PC-9 (cell line): ENCODE measurements at regions not wholly inside any gene's neighbourhood (a gene's known extent, or its start where the extent isn't known, plus 50 kb on each side); places are given as distances from the start of the nearest gene placed in this dataset.

Source experiments
- BruUV-seq: library from RNA; stranded (reverse); fragments of 400-500 nt; replicated peaks from 2 replicates; lab custom pipeline; 2021; lab: Mats Ljungman, UMichigan
- CTCF ChIA-PET: fragments of 300-600 bp; sonication (Branson Sonifier 250); formaldehyde crosslinking; loops from one replicate; lab custom pipeline; 2022; ENCODE audit warnings: antibody characterized with exemption; lab: Charles Lee
- POLR2A ChIA-PET: fragments of 300-600 bp; sonication (Branson Sonifier 250); formaldehyde crosslinking; loops from one replicate; lab custom pipeline; 2022; ENCODE audit warnings: antibody characterized with exemption; ENCODE audit not compliant: unreplicated experiment; lab: Charles Lee
- DNase-seq, 2 experiments: peaks; one replicate each; pipeline versions ENCODE4 v3.0.0 to v3.0.0-alpha.2; 2015 to 2022; ENCODE audit warnings: mixed read lengths in 1 of 2
- H2AFZ ChIP-seq: fragments of 200-600 bp; sonication (generic); 2 replicates; pipeline ENCODE4 v1.8.1; 2017; ENCODE audit warnings: antibody characterized with exemption
- H3F3A ChIP-seq: fragments of 200-600 bp; sonication (generic); 2 replicates; pipeline ENCODE4 v1.8.1; 2017; ENCODE audit warnings: antibody characterized with exemption, mild to moderate bottlenecking, low read depth; ENCODE audit not compliant: insufficient read depth
- H3K27ac ChIP-seq: fragments of 200-600 bp; sonication (generic); 2 replicates; pipeline ENCODE4 v1.6.1; 2016; ENCODE audit warnings: mixed run types
- H3K27me3 ChIP-seq: fragments of 200-600 bp; sonication (generic); 2 replicates; pipeline ENCODE4 v1.6.1; 2016; ENCODE audit warnings: low read depth, mixed run types; ENCODE audit not compliant: insufficient read depth
- H3K36me3 ChIP-seq: fragments of 200-600 bp; sonication (generic); 2 replicates; pipeline ENCODE4 v1.6.1; 2016; ENCODE audit warnings: low read depth, mixed run types
- H3K4me1 ChIP-seq: fragments of 200-600 bp; sonication (generic); replicated peaks from 2 replicates; pipeline ENCODE4 v1.6.1; 2016; ENCODE audit warnings: mixed run types; ENCODE audit not compliant: insufficient read depth
- H3K4me2 ChIP-seq: fragments of 200-600 bp; sonication (generic); 2 replicates; pipeline ENCODE4 v1.6.1; 2017; ENCODE audit warnings: mixed run types
- H3K4me3 ChIP-seq: fragments of 200-600 bp; sonication (generic); 2 replicates; pipeline ENCODE4 v1.6.1; 2016; ENCODE audit warnings: mixed run types
- H3K79me2 ChIP-seq: fragments of 200-600 bp; sonication (generic); 2 replicates; pipeline ENCODE4 v1.6.1; 2017; ENCODE audit warnings: low read depth, mixed run types
- H3K9me2 ChIP-seq: fragments of 200-600 bp; sonication (generic); 2 replicates; pipeline ENCODE4 v1.8.1; 2017; ENCODE audit warnings: mild to moderate bottlenecking; ENCODE audit not compliant: insufficient read depth
- H3K9me3 ChIP-seq: fragments of 200-600 bp; sonication (generic); 2 replicates; pipeline ENCODE4 v1.8.1; 2016; ENCODE audit warnings: low read depth; ENCODE audit not compliant: insufficient read depth
- H4K20me1 ChIP-seq: fragments of 200-600 bp; sonication (generic); 2 replicates; pipeline ENCODE4 v1.8.1; 2017; ENCODE audit not compliant: insufficient read depth
- EZH2 ChIP-seq: fragments of 200-600 bp; sonication (generic); IDR thresholded peaks from 2 replicates; pipeline ENCODE4 v1.8.0; 2017; ENCODE audit warnings: antibody characterized with exemption, low read depth
- intact Hi-C: fragments of 100-400 bp; cut with micrococcal nuclease; formaldehyde crosslinking; loops from one replicate; pipeline ENCODE4 v1.10.0; 2022; ENCODE audit not compliant: unreplicated experiment
- TF ChIP-seq, protein P1 (sequence below): fragments of 200-600 bp; sonication (generic); conservative IDR thresholded peaks from 2 replicates; pipeline ENCODE4 v1.6.1; 2017; ENCODE audit warnings: mixed run types, antibody characterized with exemption, mild to moderate bottlenecking, moderate library complexity

GRCh38 chr2:133867166-133867565 lies 298.9 kb upstream of the NCKAP5 start:
- Histone ChIP-seq H3K36me3 (no peaks in the 10 kb centered on the region), H3K27ac (no peak overlapping the region), H3F3A (no peaks in the 10 kb centered on the region), H2AFZ (no peak overlapping the region), H4K20me1 (no peaks in the 10 kb centered on the region), H3K9me2 (no peaks in the 10 kb centered on the region), H3K79me2 (no peaks in the 10 kb centered on the region), H3K4me2 (no peak overlapping the region), H3K9me3 (no peaks in the 10 kb centered on the region), H3K27me3 (peaks cover 73% of the 10 kb centered on the region), H3K4me3 (no peak overlapping the region), H3K4me1 (no peaks in the 10 kb centered on the region)
- intact Hi-C loops, result no loop called here
- no peak for DNase-seq
- TF ChIP-seq, protein P1, sequence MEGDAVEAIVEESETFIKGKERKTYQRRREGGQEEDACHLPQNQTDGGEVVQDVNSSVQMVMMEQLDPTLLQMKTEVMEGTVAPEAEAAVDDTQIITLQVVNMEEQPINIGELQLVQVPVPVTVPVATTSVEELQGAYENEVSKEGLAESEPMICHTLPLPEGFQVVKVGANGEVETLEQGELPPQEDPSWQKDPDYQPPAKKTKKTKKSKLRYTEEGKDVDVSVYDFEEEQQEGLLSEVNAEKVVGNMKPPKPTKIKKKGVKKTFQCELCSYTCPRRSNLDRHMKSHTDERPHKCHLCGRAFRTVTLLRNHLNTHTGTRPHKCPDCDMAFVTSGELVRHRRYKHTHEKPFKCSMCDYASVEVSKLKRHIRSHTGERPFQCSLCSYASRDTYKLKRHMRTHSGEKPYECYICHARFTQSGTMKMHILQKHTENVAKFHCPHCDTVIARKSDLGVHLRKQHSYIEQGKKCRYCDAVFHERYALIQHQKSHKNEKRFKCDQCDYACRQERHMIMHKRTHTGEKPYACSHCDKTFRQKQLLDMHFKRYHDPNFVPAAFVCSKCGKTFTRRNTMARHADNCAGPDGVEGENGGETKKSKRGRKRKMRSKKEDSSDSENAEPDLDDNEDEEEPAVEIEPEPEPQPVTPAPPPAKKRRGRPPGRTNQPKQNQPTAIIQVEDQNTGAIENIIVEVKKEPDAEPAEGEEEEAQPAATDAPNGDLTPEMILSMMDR, result no peak
- TF ChIP-seq EZH2, result no peak
- ChIA-PET CTCF (no interaction called here), POLR2A (no interaction called here)
- no TSS peak for BruUV-seq

- no TSS peak for BruUV-seq
- Histone ChIP-seq H3K36me3 (no peaks in the 10 kb centered on the region), H3K4me1 (no peaks in the 10 kb centered on the region), H3K9me2 (no peaks in the 10 kb centered on the region; the same call in 1 of the 2 replicates), H4K20me1 (no peaks in the 10 kb centered on the region), H3K9me3 (no peaks in the 10 kb centered on the region), H3K27me3 (peaks cover 62% of the 10 kb centered on the region), H3F3A (no peaks in the 10 kb centered on the region), H3K4me3 (no peak overlapping the region), H2AFZ (no peak overlapping the region; the same call in 1 of the 2 replicates), H3K79me2 (no peaks in the 10 kb centered on the region), H3K27ac (no peak overlapping the region), H3K4me2 (no peak overlapping the region)
- ChIA-PET POLR2A (no interaction called here), CTCF (no interaction called here)
- TF ChIP-seq EZH2, result no peak
- TF ChIP-seq, protein P1, result no peak
- DNase-seq, result no peak
- intact Hi-C loops, result no loop called here
Observed at GRCh38 chr2:133871545-133872209, 303.4 kb upstream of the NCKAP5 start.

DNA sequence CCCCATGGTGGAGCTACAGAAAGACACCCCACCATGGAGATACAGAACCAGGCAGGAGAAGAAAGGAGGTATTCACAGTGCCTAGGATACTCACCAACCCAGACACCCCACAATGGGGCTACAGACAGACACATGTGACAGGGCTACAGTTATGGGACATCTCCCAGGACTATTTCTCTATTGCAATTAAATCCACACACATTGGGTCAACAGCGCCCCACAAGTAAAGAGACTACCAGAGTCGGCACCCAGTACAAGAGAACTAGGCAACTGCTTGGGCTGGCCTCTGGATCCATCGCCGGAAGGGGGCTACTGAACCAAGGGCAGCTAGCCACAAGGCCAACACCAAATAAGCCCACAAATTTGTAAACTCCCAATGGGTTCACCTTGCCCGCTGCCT lies 310.1 kb upstream of the NCKAP5 start:
- Histone ChIP-seq H3K27me3 (peaks cover 78% of the 10 kb centered on the region), H3K4me1 (no peaks in the 10 kb centered on the region), H4K20me1 (no peaks in the 10 kb centered on the region), H3K36me3 (no peaks in the 10 kb centered on the region), H3K9me2 (no peaks in the 10 kb centered on the region; the same call in 1 of the 2 replicates), H3K4me2 (no peak overlapping the region), H3K9me3 (no peaks in the 10 kb centered on the region), H2AFZ (no peak overlapping the region), H3K27ac (no peak overlapping the region), H3K4me3 (no peak overlapping the region), H3K79me2 (no peaks in the 10 kb centered on the region), H3F3A (no peaks in the 10 kb centered on the region)
- intact Hi-C loops, result no loop called here
- no peak for TF ChIP-seq EZH2
- TF ChIP-seq, protein P1, result no peak
- BruUV-seq, result no TSS peak
- ChIA-PET CTCF (no interaction called here), POLR2A (no interaction called here)
- no peak for DNase-seq
